Astrocyte of the hippocampus (primary cell): ENCODE measurements at regions not wholly inside any gene's neighbourhood (a gene's known extent, or its start where the extent isn't known, plus 50 kb on each side); places are given as distances from the start of the nearest gene placed in this dataset.
A peak's percentile ranks its signal among the peaks of the same experiment; 100 is the strongest.

ENCODE experiments used
- DNase-seq: peaks from one replicate; pipeline ENCODE4 v3.0.0; 2011; ENCODE audit warnings: low read depth, low spot score

DNA sequence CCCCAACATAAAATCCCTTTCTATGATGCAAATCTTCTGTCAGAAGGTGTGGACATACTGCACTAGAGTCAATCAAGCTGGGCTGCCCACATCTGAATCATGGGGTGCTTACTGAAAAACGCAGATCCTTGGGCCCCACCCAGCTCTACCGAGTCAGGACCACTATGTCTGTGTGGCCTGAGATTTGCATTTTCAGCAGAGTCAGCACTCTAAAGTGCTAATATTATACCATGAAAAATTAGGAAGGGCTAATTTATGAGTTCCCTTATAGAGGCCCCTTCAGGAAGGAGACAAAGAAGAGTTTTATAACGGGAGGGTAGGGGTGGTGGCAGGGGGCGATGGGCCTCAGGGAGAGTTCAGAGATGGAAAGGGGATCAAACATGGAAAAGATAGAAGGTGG lies 163.3 kb upstream of the NABP1 start:
- no peak for DNase-seq

DNA sequence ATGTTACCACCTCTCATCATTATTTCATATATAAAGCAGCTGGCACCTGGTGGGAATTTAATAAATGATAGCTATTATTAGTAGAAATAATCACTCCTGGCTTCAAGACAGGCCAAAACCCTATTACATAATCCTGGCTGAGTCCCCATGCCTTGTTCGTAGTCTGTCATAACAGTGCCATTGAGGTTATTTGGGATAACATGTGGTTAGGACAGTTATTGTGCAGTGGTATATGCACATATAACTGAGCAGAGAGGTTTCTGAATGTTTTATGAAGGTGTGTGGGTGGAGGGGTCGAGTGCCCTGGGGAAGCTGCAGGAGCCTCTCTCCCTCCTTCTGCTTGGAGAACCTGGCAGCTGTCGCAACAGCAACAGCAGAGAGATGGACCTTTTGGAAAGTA lies 162.4 kb upstream of the NABP1 start:
- no peak for DNase-seq

DNA sequence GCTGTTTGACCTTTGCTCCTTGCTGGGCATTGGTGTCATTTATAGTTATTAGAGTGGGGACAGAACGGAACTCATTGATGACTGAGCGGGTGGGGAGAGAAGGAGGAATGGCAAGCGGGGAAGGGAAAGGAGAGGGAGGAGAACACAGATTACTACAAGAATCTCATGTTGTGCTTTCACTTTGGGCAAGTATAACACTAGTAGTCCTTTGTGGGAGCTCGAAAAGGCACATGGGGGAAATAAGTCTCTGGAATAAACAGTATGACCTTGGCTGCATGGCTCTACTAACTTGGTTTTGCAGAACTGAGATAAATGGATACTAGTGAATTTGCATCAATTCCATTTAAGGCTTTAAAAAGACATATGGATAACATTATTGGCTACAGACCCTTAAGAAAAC lies 161.7 kb upstream of the NABP1 start:
- DNase-seq, result no peak

DNA sequence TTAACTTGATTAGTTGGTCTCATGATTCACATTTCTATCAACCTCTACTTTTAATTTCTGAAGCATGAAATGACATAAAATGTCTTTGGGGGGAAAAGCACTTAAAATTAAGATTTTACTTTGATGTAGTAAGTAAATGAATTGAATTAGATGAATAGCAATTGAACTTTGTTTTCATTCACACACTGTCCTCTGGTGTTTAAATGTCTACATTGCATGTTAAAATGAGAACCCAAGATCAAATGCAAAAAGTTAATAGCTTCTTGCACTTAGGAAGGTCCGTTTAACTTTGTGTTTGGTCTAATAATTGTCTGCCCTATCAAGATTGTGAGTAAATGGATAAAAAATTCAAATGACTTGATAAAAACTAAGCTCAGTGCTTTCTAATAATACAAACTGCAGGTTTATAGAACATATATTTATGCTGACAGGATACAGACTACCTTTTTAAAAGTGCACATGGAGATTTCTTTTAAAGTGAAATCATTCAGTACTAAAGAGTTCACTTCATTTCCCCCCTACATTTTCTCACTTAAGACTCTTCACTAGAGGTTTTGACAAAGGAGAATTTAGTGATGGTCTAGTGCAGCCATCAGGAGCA lies 156.2 kb upstream of the NABP1 start:
- DNase-seq, result peak; percentile 51

DNA sequence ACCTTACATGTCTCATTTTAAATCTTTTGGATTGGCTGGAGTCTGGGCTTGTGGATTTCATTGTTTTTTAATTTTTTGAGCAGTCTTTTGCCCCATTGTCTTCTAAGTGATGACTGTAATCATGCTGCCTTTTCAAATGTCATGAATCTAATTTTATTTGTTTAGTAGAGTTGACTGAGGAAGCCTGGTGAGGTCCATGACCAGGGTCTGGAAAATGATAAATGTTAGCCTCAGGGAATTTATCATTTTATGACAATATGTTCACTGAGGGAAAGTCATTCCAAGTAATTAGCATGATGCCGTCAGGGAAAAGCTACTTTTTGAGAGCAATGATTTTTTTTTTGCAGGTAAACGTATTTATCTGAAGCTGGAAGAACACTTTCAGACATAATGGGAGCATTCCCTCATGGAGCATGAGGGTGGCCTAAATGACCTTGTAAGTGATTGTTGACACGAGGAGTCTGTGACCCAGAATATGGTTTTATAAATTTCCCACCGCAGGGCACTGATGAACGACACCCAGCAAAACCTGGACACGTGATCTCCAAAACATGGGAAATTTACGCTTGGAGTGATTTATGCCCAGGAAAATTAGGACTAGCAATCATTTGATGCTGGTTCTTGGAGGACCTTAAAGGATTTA lies 155.3 kb upstream of the NABP1 start:
- DNase-seq, result no peak

DNA sequence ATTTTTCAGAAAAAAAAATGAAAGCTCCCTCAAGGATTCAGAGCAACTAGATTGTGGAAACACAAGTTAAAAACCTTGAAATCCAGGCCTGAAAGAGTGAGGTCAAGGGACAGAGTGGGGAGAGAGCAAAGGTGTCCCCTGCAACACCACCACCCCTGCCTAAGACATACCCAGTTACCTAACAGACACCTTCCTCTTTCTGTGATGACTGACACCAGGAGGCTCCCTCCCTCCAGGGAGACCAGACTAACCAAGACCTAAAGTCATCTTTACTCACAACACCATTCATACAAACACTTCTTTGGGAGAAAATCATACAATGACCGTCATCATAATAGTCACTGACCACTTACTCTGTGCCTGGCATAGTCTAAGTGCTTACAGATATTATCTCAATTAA lies 151.8 kb upstream of the NABP1 start:
- no peak for DNase-seq

DNA sequence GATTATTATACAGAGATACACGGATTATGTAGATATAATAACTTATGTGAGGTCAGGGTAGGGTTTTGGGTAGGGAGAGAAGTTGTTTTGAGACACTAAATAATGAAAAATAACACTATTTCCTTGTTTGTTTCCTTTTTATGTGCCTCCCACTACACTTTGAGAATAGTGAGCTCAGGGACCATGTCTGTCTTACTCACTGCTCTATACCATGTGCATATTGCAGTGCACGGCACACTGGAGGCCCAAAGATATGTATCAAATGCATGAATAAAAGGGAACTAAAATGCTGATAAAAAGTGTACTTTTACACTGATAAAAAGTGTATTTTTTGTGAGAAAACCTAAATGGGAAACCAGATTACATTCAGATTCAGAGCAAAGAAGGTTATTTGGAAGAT lies 151.4 kb upstream of the NABP1 start:
- DNase-seq, result no peak

DNA sequence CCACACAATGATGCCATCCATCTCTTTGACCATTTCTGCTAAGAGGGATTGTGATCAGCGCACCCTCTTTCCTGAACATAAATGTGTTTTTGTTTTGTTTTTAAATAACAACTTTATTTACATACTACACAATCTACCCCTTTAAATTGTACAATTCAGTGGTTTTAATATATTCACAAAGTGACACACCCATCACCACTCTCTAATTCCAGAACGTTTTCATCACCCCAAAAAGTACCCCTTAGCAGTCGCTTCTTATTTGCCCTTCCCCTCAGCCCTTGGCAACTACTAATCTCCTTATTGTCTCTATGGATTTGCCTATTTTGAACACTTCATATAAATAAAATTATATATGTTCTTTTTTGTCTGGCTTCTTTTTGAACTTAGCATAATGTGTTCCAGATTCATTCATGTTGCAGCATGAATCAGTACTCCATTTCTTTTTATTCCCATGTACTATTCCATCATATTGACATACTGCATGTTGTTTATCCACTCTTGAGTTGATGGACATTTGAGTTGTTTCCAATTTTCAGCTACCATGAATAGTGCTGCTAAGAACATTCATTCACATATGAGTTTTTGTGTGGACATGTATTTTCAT lies 150.9 kb upstream of the NABP1 start:
- no peak for DNase-seq

DNA sequence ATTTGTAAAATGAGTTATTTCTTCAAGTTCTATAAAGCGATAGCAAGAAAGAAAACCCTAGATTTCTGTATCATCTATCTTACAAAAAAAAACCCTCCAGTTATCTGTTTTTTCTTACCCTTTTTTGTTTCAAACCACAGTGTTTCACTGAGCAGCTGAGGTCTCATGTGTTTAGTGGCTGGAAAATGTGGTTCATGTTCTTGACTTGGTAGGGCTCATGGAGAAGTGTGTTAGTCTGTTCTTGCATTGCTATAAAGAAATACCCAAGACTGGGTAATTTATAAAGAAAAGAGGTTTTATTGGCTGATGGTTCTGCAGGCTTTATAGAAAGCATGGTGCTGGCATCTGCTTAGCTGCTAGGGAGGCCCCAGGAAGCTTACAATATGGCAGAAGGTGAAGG lies 147.3 kb upstream of the NABP1 start:
- DNase-seq, result no peak

DNA sequence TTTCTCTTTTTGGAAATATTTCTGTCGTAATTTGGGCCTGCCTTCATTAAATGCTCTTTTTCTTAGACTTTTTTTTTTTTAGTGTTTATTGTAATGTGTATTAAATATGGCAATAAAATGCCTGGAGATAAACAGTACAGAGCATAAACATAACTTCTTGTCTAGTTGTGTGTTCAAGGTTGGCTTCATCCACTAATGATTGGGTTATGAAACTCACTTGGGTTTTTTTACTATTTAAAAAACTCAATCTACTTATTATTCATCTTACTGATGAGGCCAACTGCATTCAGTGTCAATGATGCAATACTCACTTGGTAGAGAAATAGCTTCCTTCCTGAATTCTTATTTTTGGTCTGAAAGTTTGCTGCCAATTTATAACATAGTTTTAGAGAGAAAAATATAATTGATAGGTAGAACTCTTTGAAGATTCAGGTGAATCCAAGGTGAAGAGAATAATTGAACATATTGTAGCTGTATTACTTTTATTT lies 144.2 kb upstream of the NABP1 start:
- no peak for DNase-seq

DNA sequence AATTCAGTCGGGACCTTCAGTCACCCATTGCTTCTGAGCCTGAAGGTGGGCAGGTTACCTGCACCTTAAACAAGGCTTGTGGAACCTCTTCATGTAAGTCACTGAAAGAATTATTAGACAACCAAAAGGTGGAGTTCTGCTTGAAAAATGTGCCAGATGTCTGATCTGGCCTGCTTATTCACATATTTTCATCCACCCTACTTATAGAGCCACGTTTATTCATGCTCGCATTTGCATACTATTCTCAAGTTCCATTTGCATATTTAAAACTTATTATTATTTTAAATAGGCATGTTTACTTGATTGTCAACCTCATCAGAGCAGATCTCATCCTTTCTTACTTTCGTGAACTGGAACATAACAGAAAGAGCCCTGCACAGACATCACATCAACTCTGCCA lies 140.0 kb upstream of the NABP1 start:
- DNase-seq, result no peak

DNA sequence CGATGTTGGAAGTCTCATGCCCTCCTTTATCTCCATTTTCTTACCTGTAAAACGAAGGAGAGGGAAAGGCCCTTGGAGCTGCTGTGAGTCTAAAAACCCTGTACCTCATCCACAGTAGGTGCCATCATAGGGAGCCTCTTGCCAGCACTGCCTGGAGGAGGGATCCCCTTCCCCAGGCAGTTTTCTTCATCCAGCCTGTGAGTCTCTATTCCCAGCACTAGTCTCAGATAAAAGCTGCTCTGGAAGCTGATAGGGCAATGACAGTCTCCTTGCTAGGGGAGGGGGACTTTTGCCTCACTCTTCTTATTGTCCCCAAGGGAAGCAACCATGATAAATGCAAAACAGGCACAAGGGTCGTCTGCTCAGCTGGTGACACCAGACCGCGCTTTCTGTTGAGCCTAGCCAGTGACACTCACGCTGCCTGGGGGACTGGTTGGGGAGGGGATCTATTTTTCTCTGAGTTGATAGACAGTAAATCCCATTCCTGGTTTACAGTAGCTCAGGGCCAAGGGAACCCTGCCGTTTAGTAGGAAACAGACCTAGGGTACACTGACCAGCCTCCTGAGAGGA lies 139.5 kb upstream of the NABP1 start:
- DNase-seq, result no peak

DNA sequence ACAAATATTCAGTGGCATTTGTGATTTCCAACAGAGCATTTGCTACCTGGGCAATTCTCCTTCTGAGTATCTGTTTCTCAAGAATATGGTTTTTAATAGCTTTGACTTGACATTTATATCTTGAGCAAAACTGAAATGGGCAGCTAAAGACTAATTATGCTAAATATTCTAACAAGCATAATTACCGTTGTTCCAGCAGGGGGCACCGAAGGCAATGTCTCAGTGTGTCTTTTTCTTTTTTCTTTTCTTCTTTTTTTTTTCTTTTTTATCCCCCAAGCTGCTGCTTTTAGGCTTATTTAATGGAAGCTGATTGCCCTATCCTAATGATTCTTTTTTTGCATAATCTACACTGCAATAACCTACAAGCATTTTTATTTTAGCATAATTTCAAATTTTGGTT lies 138.9 kb upstream of the NABP1 start:
- peak; percentile 48 for DNase-seq

DNA sequence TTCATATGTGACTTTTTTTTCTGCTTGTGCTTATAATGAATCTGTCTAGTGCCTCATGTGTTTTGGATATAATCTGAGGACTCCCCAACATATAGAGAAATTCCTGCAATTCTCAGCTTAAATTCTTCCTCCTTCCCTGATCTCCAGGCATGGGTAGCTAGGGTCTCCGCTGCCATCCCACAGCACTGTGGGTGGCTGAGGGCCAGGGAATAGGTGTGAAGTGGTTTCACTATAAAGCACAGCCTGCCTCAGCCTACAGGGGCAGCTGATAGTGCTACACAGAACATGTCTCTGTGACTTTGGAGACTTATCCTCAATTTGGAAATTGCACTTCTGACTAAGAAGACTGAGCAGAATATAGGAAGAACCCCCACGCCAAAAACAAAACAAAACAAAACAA lies 137.3 kb upstream of the NABP1 start:
- no peak for DNase-seq

DNA sequence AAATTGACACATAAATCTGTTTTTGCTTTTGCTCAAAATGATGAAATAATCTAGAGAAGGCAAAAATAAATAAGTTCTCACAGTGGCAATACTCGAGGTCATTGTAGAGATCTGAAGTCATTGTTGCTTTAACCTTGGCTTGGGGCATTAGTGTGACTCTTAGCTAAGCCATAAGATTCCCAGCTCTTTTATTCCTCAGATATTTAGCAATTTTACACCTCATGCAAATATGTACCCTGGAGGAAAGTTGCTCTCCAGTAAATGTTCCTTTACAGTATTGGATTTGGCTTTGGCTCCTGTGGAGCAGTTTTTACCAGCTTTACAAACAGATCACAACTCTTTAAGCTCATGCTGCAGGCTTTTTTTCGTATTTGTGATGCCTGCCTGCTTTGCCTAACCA lies 134.2 kb upstream of the NABP1 start:
- no peak for DNase-seq

DNA sequence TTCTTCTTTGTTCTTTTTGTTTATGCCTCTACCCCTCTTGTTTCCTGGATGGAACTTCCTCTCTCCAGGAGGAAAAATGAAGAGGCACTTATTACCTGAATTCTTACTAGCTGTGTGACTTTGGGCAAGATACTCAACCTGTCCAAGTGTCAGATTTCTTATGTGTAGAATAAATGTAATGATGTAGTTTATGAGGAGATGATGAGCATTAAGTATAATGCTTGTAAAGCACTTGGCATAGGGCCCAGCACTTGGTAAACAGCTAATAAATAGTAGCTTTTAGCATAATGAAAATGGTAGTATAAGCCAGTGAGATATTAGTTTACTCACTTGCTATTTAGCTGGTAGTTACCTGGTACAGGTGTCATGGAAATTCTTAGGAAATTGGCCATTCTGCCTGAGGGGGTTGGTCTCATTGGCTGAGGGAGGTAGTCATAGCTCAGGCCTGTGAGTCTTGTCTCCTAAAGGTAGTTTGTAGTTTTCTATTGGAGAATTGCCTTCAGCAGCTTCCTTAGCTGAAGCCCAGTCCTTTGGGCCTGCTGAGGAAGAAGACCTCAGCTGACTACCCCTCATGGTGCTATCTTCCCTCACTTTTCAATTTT lies 133.4 kb upstream of the NABP1 start:
- no peak for DNase-seq

DNA sequence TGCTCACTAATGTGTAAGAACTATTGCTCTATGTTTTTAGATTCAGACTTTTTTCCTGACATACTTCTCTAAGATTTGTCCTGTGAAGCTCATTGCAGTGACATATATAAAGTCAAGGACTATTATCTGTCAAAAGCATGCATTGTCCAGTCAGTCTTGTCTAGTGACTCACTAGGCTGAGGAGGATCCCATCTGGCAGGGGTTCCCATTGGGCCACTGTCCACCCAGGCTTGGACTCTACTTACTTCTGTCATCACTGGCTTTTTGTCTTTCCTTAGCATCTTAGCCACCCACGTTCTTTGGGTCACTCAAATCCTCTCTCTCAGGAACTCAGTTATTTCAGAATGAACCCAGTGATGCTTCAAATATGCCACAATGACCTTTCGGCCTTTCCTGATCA lies 132.6 kb upstream of the NABP1 start:
- no peak for DNase-seq

DNA sequence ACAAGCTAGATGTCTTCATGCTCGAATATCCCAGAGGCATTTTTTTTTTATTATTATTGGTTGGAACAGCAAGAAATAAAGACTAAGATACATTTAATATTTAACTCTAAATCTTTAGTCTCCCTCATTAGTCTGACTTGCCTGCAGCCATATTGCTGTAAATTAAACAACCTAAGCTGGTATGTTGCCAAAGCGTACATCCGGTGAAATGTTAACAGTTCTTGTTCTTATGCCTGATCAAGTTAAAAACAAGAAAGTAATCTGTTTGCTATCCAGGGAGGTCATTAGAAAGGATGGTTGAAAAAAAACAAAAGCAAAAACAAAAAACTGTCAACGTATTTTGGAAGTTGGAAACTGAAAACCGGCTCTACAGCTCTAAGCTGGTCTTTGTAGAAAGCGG lies 125.9 kb upstream of the NABP1 start:
- DNase-seq, result no peak

DNA sequence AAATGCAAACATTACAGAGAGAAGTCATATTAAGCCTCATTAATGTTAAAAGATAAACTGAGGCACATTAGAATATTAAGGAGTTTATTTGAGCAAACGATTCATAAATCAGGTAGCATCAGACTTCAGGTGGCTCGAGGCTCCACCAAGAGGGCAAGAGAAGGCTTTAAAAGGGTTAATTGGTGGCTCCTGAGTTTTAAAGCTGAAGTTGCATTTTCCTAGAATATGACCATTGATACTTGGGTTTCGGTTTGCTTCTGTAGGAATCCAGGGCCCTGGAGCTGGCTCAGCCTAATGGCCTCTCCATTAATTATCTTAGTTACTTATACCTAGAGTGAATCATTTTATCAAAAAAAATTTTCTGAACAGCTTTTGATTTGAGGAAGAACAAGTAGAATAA lies 123.7 kb upstream of the NABP1 start:
- no peak for DNase-seq

DNA sequence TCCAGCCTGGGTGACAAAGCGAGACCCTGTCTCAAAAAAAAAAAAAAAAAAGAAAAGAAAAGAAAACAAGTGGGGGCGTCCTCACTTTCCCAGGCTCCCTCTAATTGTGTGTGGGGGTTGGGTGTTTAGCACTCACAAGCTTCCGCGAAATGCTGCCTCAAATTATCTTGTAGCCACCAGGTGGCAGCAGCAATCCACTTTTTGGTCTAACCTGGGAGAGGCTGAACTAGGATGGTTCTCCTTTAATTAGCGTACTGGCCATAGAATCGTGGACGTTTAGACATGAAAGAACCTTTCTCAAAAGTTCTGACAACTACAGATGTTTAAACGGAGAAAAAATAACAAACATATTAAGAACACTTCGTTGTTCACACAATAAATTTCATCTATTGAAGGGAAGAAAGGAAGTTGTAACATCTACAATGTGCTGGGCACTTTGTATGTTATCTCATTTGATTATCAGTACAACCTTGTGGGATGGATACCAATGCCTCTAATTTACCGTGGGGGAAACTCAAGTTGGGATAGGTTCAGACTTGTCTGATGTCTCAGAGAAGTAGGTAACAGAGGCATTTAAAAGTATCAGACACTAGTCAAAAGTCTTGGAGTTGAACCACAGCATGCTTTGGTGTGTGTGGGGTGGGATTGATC lies 122.7 kb upstream of the NABP1 start:
- peak; percentile 92 for DNase-seq

DNA sequence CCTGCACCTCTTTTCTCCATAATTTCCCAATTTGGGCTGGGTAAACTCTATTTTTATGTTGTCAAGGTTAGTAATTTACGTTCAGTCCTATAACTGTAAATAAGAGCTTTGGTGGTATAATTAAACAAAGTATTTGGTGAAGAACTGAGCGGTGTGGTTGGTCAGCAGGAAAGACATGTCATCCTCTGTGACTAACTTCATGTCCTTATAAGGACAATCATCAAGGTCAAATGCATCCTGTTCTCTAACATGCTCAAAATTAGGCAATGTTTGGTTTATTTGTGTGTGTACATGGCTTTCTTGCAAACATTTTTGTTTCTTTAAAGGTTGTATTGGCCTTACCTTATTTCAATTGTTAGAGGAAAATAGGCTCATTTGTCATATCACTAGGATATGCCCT lies 121.5 kb upstream of the NABP1 start:
- no peak for DNase-seq

DNA sequence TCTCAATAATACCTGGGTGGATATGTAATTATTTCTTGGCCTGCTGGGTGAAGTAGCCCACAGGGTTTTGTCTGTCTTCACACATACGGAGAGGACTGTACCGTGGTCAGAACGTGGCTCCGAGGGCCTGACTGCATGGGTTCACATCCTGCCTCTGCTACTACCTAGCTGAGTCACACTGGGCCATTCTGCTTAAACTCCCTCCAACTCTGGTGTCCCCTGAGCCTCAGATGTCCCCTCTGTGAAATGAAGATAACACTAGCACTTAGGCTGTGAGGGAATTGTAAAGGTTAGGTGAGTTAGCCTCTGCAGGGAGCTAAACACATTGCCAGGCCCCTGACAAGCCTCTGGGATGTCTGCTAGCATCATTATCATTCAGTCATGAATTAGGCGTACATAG lies 120.1 kb upstream of the NABP1 start:
- no peak for DNase-seq
